Peyer's patch (tissue), 4 donors: ENCODE measurements at regions not wholly inside any gene's neighbourhood (a gene's known extent, or its start where the extent isn't known, plus 50 kb on each side); places are given as distances from the start of the nearest gene placed in this dataset.
"Not testable (repeated sequence)": the region's sequence is repeated elsewhere in the genome, so short reads cannot be mapped to it uniquely, and the experiment has no call there.

Experiments used
- POLR2A ChIP-seq, 2 donors: fragments of 450-650 bp; IDR thresholded peaks; one replicate each; pipeline ENCODE4 v1.5.1; 2017; ENCODE audit warnings: antibody characterized with exemption in 2 of 2, mild to moderate bottlenecking in 2 of 2, moderate library complexity in 2 of 2
- TF ChIP-seq, protein P1 (sequence below), 6 experiments: fragments of 450-650 bp in 4 of 6; fragments of 200-600 bp in 2 of 6; sonication (generic) in 1 of 6; IDR thresholded peaks; one replicate each; pipeline ENCODE4 v1.5.1; 2017 to 2019; ENCODE audit warnings: antibody characterized with exemption in 6 of 6, mild to moderate bottlenecking in 3 of 6, moderate library complexity in 1 of 6

DNA sequence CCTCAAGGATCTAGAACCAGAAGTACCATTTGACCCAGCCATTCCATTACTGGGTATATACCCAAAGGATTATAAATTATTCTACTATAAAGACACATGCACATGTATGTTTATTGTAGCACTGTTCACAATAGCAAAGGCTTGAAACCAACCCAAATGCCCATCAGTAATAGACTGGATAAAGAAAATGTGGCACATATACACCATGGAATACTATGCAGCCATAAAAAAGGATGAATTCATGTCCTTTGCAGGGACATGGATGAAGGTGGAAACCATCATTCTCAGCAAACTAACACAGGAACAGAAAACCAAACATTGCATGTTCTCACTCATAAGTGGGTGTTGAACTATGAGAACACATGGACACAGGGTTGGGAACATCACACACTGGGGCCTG, 317.6 kb downstream of the PRELID2 start:
- TF ChIP-seq POLR2A (IDR thresholded peaks at IDR 0.05) = not testable (repeated sequence)
- TF ChIP-seq, protein P1, sequence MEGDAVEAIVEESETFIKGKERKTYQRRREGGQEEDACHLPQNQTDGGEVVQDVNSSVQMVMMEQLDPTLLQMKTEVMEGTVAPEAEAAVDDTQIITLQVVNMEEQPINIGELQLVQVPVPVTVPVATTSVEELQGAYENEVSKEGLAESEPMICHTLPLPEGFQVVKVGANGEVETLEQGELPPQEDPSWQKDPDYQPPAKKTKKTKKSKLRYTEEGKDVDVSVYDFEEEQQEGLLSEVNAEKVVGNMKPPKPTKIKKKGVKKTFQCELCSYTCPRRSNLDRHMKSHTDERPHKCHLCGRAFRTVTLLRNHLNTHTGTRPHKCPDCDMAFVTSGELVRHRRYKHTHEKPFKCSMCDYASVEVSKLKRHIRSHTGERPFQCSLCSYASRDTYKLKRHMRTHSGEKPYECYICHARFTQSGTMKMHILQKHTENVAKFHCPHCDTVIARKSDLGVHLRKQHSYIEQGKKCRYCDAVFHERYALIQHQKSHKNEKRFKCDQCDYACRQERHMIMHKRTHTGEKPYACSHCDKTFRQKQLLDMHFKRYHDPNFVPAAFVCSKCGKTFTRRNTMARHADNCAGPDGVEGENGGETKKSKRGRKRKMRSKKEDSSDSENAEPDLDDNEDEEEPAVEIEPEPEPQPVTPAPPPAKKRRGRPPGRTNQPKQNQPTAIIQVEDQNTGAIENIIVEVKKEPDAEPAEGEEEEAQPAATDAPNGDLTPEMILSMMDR (IDR thresholded peaks at IDR 0.05) = not testable (repeated sequence)
